Endothelial cell (in vitro differentiated cells): ENCODE measurements at regions not wholly inside any gene's neighbourhood (a gene's known extent, or its start where the extent isn't known, plus 50 kb on each side); places are given as distances from the start of the nearest gene placed in this dataset.

Experiments
- DNase-seq: peaks from one replicate; pipeline ENCODE4 v3.0.0; 2021; ENCODE audit warnings: low spot score
- H3K27ac Mint-ChIP-seq: one replicate; pipeline ENCODE4 v1.8.0; 2021; ENCODE audit warnings: mixed read lengths, inconsistent platforms; ENCODE audit not compliant: unreplicated experiment
- H3K27me3 Mint-ChIP-seq: one replicate; pipeline ENCODE4 v1.8.0; 2021; ENCODE audit warnings: mild to moderate bottlenecking, moderate library complexity, mixed read lengths, inconsistent platforms; ENCODE audit not compliant: unreplicated experiment
- H3K36me3 Mint-ChIP-seq: one replicate; pipeline ENCODE4 v1.8.0; 2021; ENCODE audit warnings: mild to moderate bottlenecking, low read depth, mixed read lengths, inconsistent platforms; ENCODE audit not compliant: unreplicated experiment
- H3K4me1 Mint-ChIP-seq: one replicate; pipeline ENCODE4 v1.8.0; 2021; ENCODE audit warnings: mild to moderate bottlenecking, mixed read lengths, inconsistent platforms; ENCODE audit not compliant: unreplicated experiment
- H3K4me3 Mint-ChIP-seq: one replicate; pipeline ENCODE4 v1.8.0; 2021; ENCODE audit warnings: mild to moderate bottlenecking, mixed read lengths, inconsistent platforms; ENCODE audit not compliant: unreplicated experiment
- H3K9me3 Mint-ChIP-seq: one replicate; pipeline ENCODE4 v1.8.0; 2021; ENCODE audit warnings: mixed read lengths, inconsistent platforms; ENCODE audit not compliant: unreplicated experiment
- CTCF ChIP-seq: fragments of 200-600 bp; sonication (generic); IDR thresholded peaks from one replicate; pipeline ENCODE4 v1.5.0; 2021; ENCODE audit warnings: antibody characterized with exemption; ENCODE audit not compliant: unreplicated experiment

DNA sequence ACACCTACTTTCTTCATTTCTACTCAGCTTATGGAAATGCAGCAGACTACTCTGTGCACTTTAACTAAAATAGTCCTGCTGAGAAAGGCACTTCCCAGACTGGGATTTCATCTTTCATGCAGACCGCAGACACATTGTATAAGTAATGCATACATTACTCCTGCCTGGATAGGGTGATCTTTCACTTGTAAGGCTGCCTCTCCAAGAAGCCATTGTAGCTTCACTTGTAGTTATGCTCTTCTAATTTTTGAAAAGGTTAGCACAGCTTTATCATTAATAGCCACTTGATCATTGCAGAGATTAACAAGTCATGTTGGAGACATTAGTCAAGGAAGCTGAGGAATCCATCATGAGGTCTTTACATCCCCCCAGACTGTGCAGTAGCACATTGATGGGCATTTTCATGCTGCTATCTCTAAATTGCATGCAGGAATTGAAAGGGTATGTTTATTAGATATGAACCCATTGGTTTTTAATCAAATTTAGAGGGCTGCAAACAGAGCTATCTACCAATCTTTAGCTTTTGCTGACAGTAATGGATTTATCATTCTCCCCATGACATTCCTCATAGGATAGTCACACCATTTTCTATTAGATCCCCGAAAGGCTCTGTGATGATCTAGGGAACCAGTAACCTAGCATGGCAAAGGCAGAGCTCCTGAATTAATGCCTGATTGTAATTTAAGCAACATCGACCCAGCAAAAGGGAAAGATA is 1074.7 kb upstream of the NXPH2 start:
- no peak for DNase-seq
- H3K4me3 Mint-ChIP-seq: no peak overlapping the region
- H3K27ac Mint-ChIP-seq: no peak overlapping the region
- no peaks in the 10 kb centered on the region for H3K4me1 Mint-ChIP-seq
- no peaks in the 10 kb centered on the region for H3K36me3 Mint-ChIP-seq
- H3K9me3 Mint-ChIP-seq: no peaks in the 10 kb centered on the region
- no peak for TF ChIP-seq CTCF
- H3K27me3 Mint-ChIP-seq: no peaks in the 10 kb centered on the region

DNA sequence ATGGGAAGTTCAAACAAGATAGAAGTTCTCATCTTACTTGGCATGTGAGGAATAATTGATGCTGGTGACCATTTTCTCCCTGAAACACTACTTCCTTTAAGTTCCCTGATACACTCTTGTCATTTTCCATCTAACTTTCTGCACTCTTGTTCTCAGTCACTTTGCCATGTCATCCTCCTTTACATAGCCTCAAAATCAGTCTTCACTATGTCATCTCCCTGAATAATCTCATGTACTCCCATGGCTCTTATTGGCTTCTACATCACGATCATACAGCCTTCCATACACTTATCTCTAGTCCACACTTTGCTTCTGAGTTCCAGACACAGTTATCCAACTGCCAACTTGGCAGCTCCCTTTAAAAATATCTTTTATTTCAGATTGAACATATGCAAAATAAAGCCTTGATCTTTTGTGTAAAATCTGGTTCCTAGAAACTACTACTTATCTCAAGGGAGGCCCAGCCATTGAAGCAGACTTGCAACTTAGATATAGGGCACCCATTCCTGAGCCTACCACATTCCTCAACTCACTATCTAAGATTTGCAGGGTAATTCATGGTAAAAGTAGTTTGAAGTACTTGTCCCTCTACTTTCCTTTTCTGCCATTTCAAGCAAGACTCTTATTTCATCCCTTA is 1070.2 kb upstream of the NXPH2 start:
- H3K4me3 Mint-ChIP-seq: no peak overlapping the region
- no peaks in the 10 kb centered on the region for H3K9me3 Mint-ChIP-seq
- peaks cover 4% of the 10 kb centered on the region for H3K4me1 Mint-ChIP-seq
- TF ChIP-seq CTCF: no peak
- peaks cover 1% of the 10 kb centered on the region for H3K27me3 Mint-ChIP-seq
- no peaks in the 10 kb centered on the region for H3K36me3 Mint-ChIP-seq
- no peak for DNase-seq
- H3K27ac Mint-ChIP-seq: no peak overlapping the region

GRCh38 chr2:139836769-139837168 is 1056.6 kb upstream of the NXPH2 start:
- no peak for DNase-seq
- Mint-ChIP-seq H3K4me3 (no peak overlapping the region), H3K27ac (no peak overlapping the region), H3K9me3 (no peaks in the 10 kb centered on the region), H3K4me1 (peaks cover 7% of the 10 kb centered on the region), H3K27me3 (no peaks in the 10 kb centered on the region), H3K36me3 (no peaks in the 10 kb centered on the region)
- TF ChIP-seq CTCF: no peak

- no peaks in the 10 kb centered on the region for H3K9me3 Mint-ChIP-seq
- no peak overlapping the region for H3K4me3 Mint-ChIP-seq
- no peak overlapping the region for H3K27ac Mint-ChIP-seq
- H3K27me3 Mint-ChIP-seq: no peaks in the 10 kb centered on the region
- peaks cover 7% of the 10 kb centered on the region for H3K4me1 Mint-ChIP-seq
- no peak for TF ChIP-seq CTCF
- no peaks in the 10 kb centered on the region for H3K36me3 Mint-ChIP-seq
- no peak for DNase-seq
Measured at GRCh38 chr2:139835101-139835500, 1054.9 kb upstream of the NXPH2 start.

DNA sequence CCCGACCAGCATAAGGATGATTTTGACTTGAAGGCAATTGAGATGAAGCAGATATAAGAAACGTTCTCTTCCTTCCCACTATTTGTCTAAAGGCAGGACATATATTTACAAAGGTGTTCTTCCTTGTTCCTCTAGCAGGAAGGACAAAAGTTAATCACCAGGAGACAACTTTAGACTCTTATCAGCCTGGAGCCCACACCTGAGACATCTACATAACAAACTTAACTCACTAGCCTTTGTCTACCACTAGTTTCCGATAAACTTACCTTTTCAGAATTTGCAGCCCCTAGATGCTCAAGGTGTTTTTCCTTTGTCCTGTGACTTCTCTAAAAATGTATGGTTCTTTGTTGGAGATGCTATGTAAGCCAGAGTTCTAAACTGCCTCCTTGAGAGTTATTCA is 1047.8 kb upstream of the NXPH2 start:
- H3K4me1 Mint-ChIP-seq: no peaks in the 10 kb centered on the region
- no peak overlapping the region for H3K4me3 Mint-ChIP-seq
- H3K36me3 Mint-ChIP-seq: no peaks in the 10 kb centered on the region
- no peak overlapping the region for H3K27ac Mint-ChIP-seq
- no peak for TF ChIP-seq CTCF
- DNase-seq: no peak
- peaks cover 2% of the 10 kb centered on the region for H3K27me3 Mint-ChIP-seq
- no peaks in the 10 kb centered on the region for H3K9me3 Mint-ChIP-seq
